OCI-LY7 (cell line): ENCODE measurements at regions not wholly inside any gene's neighbourhood (a gene's known extent, or its start where the extent isn't known, plus 50 kb on each side); places are given as distances from the start of the nearest gene placed in this dataset.

ENCODE experiments used
- BruUV-seq: library from RNA; stranded (reverse); fragments of 400-500 nt; replicated peaks from 2 replicates; lab custom pipeline; 2021; lab: Mats Ljungman, UMichigan
- CTCF ChIA-PET: fragments of 300-600 bp; sonication (Branson Sonifier 250); formaldehyde crosslinking; loops from one replicate; lab custom pipeline; 2022; ENCODE audit warnings: antibody characterized with exemption; ENCODE audit not compliant: unreplicated experiment; lab: Charles Lee
- POLR2A ChIA-PET: fragments of 300-600 bp; sonication (Branson Sonifier 250); formaldehyde crosslinking; loops from one replicate; lab custom pipeline; 2022; ENCODE audit warnings: antibody characterized with exemption; lab: Charles Lee
- DNase-seq: peaks from one replicate; pipeline ENCODE4 v3.0.0-alpha.2; 2015; ENCODE audit warnings: low spot score
- H2AFZ ChIP-seq: fragments of 200-600 bp; sonication (generic), shearing (Covaris generic); 2 replicates; pipeline ENCODE4 v1.6.1; 2014; ENCODE audit warnings: mild to moderate bottlenecking, antibody characterized with exemption, low read length, moderate library complexity
- H3K27ac ChIP-seq: fragments of 200-600 bp; sonication (generic); 2 replicates; pipeline ENCODE4 v1.5.1; 2014; ENCODE audit warnings: mixed run types, low read depth, mild to moderate bottlenecking, moderate library complexity, low read length, inconsistent platforms; ENCODE audit not compliant: poor library complexity, severe bottlenecking
- H3K36me3 ChIP-seq: fragments of 200-600 bp; sonication (generic); 2 replicates; pipeline ENCODE4 v1.6.1; 2014; ENCODE audit warnings: mild to moderate bottlenecking, antibody characterized with exemption, low read length, moderate library complexity, mixed read lengths; ENCODE audit not compliant: insufficient read depth
- H3K4me1 ChIP-seq: fragments of 200-600 bp; sonication (generic); 2 replicates; pipeline ENCODE4 v1.5.1; 2014; ENCODE audit warnings: mild to moderate bottlenecking, low read length; ENCODE audit not compliant: insufficient read depth, poor library complexity, severe bottlenecking
- H3K4me2 ChIP-seq: fragments of 200-600 bp; sonication (generic); 2 replicates; pipeline ENCODE4 v1.6.1; 2014; ENCODE audit warnings: mild to moderate bottlenecking, low read length
- H3K4me3 ChIP-seq: fragments of 200-600 bp; sonication (generic); 2 replicates; pipeline ENCODE4 v1.5.1; 2014; ENCODE audit warnings: mild to moderate bottlenecking, low read depth, low read length; ENCODE audit not compliant: poor library complexity, severe bottlenecking
- H3K79me2 ChIP-seq: fragments of 200-600 bp; sonication (generic); 2 replicates; pipeline ENCODE4 v1.6.1; 2016; ENCODE audit warnings: low read depth, mild to moderate bottlenecking, low read length, moderate library complexity, mixed read lengths; ENCODE audit not compliant: insufficient read depth
- H3K9me2 ChIP-seq: fragments of 200-600 bp; sonication (generic); 2 replicates; pipeline ENCODE4 v1.6.1; 2016; ENCODE audit warnings: mild to moderate bottlenecking, low read length, mixed read lengths; ENCODE audit not compliant: insufficient read depth
- H3K9me3 ChIP-seq: fragments of 200-600 bp; sonication (generic); 2 replicates; pipeline ENCODE4 v1.6.1; 2014; ENCODE audit warnings: mild to moderate bottlenecking, mixed run types, low read length, mixed read lengths
- H4K20me1 ChIP-seq: fragments of 200-600 bp; sonication (generic); 2 replicates; pipeline ENCODE4 v1.6.1; 2014; ENCODE audit warnings: mild to moderate bottlenecking, antibody characterized with exemption, low read length, moderate library complexity, mixed read lengths; ENCODE audit not compliant: insufficient read depth
- CTCF ChIP-seq: fragments of 200-600 bp; sonication (generic); conservative IDR thresholded peaks from 2 replicates; pipeline ENCODE4 v1.5.1; 2014; ENCODE audit warnings: mild to moderate bottlenecking, antibody characterized with exemption, low read length, moderate library complexity, mixed read lengths
- EZH2phosphoT487 ChIP-seq: fragments of 200-600 bp; sonication (generic); IDR thresholded peaks from 2 replicates; pipeline ENCODE4 v1.6.1; 2018; ENCODE audit warnings: low read depth, borderline replicate concordance, mild to moderate bottlenecking, mixed run types, antibody characterized with exemption, low read length, moderate library complexity, mixed read lengths
- intact Hi-C: fragments of 100-400 bp; cut with micrococcal nuclease; formaldehyde crosslinking; loops from one replicate; pipeline ENCODE4 v1.10.0; 2022; ENCODE audit not compliant: unreplicated experiment

- H4K20me1 ChIP-seq, result no peaks in the 10 kb centered on the region
- H2AFZ ChIP-seq, result no peak overlapping the region
- ChIA-PET POLR2A (no interaction called here), CTCF (no interaction called here)
- H3K36me3 ChIP-seq, result no peaks in the 10 kb centered on the region
- no peaks in the 10 kb centered on the region for H3K9me2 ChIP-seq
- DNase-seq, result no peak
- no peak overlapping the region for H3K4me2 ChIP-seq
- no TSS peak for BruUV-seq
- intact Hi-C loops, result no loop called here
- H3K79me2 ChIP-seq, result no peaks in the 10 kb centered on the region
- no peak overlapping the region for H3K4me3 ChIP-seq
- no peaks in the 10 kb centered on the region for H3K4me1 ChIP-seq
- TF ChIP-seq CTCF, result no peak
- TF ChIP-seq EZH2phosphoT487, result no peak
- H3K27ac ChIP-seq, result no peak overlapping the region
- H3K9me3 ChIP-seq, result no peaks in the 10 kb centered on the region
These were observed 235.4 kb upstream of the E2F7 start for GRCh38 chr12:77300811-77301210.

GRCh38 chr12:77299910-77300669, 234.7 kb upstream of the E2F7 start:
- no peaks in the 10 kb centered on the region for H4K20me1 ChIP-seq
- BruUV-seq, result no TSS peak
- H2AFZ ChIP-seq, result no peak overlapping the region
- ChIA-PET CTCF (no interaction called here), POLR2A (interaction anchor here (1.1 kb wide), 1 partner anchor 16 kb away, joined by 3 read pairs; no protein-coding TSS in a partner anchor)
- H3K4me2 ChIP-seq, result no peak overlapping the region
- H3K27ac ChIP-seq, result no peak overlapping the region
- no peaks in the 10 kb centered on the region for H3K9me3 ChIP-seq
- DNase-seq, result no peak
- no peaks in the 10 kb centered on the region for H3K9me2 ChIP-seq
- no peaks in the 10 kb centered on the region for H3K79me2 ChIP-seq
- no peaks in the 10 kb centered on the region for H3K36me3 ChIP-seq
- no peak overlapping the region for H3K4me3 ChIP-seq
- no peak for TF ChIP-seq EZH2phosphoT487
- TF ChIP-seq CTCF, result no peak
- no peaks in the 10 kb centered on the region for H3K4me1 ChIP-seq
- intact Hi-C loops, result no loop called here

GRCh38 chr12:77299001-77299400, 233.6 kb upstream of the E2F7 start:
- H3K4me2 ChIP-seq, result no peak overlapping the region
- H3K27ac ChIP-seq, result no peak overlapping the region
- H3K4me3 ChIP-seq, result no peak overlapping the region
- H2AFZ ChIP-seq, result no peak overlapping the region
- no peaks in the 10 kb centered on the region for H3K36me3 ChIP-seq
- H4K20me1 ChIP-seq, result no peaks in the 10 kb centered on the region
- no peak for DNase-seq
- no peaks in the 10 kb centered on the region for H3K9me2 ChIP-seq
- POLR2A ChIA-PET, result interaction anchor here (1.1 kb wide), 1 partner anchor 15 kb away, joined by 3 read pairs; no protein-coding TSS in a partner anchor
- intact Hi-C loops, result no loop called here
- H3K9me3 ChIP-seq, result no peaks in the 10 kb centered on the region
- no peaks in the 10 kb centered on the region for H3K79me2 ChIP-seq
- H3K4me1 ChIP-seq, result no peaks in the 10 kb centered on the region
- no peak for TF ChIP-seq CTCF
- TF ChIP-seq EZH2phosphoT487, result no peak
- BruUV-seq, result no TSS peak
- CTCF ChIA-PET, result no interaction called here
